AG04449 (cell line): ENCODE measurements at regions not wholly inside any gene's neighbourhood (a gene's known extent, or its start where the extent isn't known, plus 50 kb on each side); places are given as distances from the start of the nearest gene placed in this dataset.
"Not testable (repeated sequence)": the region's sequence is repeated elsewhere in the genome, so short reads cannot be mapped to it uniquely, and the experiment has no call there.

Experiments used
- CTCF ChIA-PET: fragments of 350-600 bp; formaldehyde crosslinking; extraction: SDS; loops from one replicate; lab custom pipeline; 2021; ENCODE audit warnings: antibody characterized with exemption; lab: Yijun Ruan, JAX
- POLR2A ChIA-PET: fragments of 400-600, 350-600 bp; formaldehyde crosslinking; extraction: SDS; loops from one replicate; lab custom pipeline; 2020; ENCODE audit warnings: antibody characterized with exemption, inconsistent platforms; lab: Yijun Ruan, JAX
- DNase-seq: peaks from one replicate; pipeline ENCODE4 v3.0.0-alpha.2; 2010; ENCODE audit warnings: low read depth, low spot score
- H3K4me3 ChIP-seq: 2 replicates; pipeline ENCODE4 v1.5.1; 2011; ENCODE audit warnings: low read depth, mild to moderate bottlenecking, control low read depth, low read length
- TF ChIP-seq, protein P1 (sequence below): IDR thresholded peaks from one replicate; pipeline ENCODE4 v1.5.1; 2011; ENCODE audit warnings: mild to moderate bottlenecking, moderate library complexity, low read length, control low read depth, inconsistent platforms; ENCODE audit not compliant: insufficient read depth; ENCODE audit errors: missing control alignments

DNA sequence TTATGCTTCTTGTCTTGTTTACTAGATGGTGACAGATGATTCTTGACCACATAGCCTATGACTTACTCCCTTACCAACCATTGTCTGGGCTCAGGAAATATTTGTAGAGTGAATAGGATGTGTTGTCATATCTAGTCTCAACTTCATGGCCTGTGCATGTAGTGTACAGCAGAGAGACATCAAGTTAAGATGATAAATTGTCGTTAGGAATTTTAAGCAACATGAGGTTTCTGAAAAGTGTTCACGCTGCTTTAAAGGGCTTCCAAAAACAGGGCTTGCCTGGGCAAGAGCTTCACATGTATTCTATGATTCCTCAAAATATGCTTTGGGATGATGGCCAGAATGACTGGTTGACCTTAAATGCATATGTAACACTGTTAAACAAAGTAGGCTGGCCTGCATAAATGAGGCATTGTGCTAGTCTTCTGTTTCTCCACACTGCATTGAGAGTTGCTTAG is 424.0 kb downstream of the RND3 start:
- ChIA-PET CTCF (no interaction called here), POLR2A (no interaction called here)
- H3K4me3 ChIP-seq: no peak overlapping the region
- peak; percentile 14 for DNase-seq
- TF ChIP-seq, protein P1, sequence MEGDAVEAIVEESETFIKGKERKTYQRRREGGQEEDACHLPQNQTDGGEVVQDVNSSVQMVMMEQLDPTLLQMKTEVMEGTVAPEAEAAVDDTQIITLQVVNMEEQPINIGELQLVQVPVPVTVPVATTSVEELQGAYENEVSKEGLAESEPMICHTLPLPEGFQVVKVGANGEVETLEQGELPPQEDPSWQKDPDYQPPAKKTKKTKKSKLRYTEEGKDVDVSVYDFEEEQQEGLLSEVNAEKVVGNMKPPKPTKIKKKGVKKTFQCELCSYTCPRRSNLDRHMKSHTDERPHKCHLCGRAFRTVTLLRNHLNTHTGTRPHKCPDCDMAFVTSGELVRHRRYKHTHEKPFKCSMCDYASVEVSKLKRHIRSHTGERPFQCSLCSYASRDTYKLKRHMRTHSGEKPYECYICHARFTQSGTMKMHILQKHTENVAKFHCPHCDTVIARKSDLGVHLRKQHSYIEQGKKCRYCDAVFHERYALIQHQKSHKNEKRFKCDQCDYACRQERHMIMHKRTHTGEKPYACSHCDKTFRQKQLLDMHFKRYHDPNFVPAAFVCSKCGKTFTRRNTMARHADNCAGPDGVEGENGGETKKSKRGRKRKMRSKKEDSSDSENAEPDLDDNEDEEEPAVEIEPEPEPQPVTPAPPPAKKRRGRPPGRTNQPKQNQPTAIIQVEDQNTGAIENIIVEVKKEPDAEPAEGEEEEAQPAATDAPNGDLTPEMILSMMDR: no peak

GRCh38 chr2:150062416-150062815 is 425.1 kb downstream of the RND3 start:
- no peak overlapping the region for H3K4me3 ChIP-seq
- TF ChIP-seq, protein P1: no peak
- ChIA-PET POLR2A (no interaction called here), CTCF (no interaction called here)
- DNase-seq: no peak

DNA sequence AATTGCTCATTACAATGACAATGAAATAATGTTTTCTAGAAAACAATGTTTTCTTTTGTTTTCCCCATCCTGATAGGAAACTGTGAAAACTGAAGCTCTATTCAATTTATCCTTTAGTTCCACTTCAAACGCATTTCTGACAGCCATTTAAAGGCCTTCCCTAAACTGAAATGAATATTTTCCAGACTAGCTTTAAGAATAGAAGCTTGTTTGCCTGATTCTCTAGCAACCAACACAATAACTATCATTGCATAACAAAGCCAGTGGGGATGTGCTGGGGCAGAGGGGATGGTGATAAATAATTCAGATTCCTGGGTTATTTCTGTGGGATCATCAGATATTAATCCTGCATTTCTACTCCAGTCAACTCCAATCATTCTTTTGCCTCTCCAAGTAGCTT is 427.1 kb downstream of the RND3 start:
- DNase-seq: no peak
- POLR2A ChIA-PET: no interaction called here

DNA sequence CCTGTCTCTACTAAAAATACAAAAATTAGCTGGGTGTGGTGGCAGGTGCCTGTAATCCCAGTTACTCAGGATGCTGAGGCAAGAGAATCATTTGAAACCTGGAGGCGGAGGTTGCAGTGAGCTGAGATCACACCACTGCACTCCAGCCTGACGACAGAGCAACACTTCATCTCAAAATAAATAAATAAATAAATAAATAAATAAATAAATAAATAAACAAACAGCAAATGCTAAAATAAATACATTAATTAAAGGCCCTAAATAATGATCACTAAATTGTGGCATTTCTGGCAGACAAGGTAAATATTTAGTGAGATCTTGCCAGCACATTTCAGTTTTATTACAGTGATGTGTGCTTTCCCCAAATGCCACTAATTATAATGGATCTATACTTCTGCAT is 427.8 kb downstream of the RND3 start:
- H3K4me3 ChIP-seq, DNase-seq, CTCF ChIA-PET, POLR2A ChIA-PET: not testable (repeated sequence)

More for the DNA sequence above, 427.1 kb downstream of the RND3 start:
- H3K4me3 ChIP-seq: no peak overlapping the region
- TF ChIP-seq, protein P1: no peak
- CTCF ChIA-PET: no interaction called here

DNA sequence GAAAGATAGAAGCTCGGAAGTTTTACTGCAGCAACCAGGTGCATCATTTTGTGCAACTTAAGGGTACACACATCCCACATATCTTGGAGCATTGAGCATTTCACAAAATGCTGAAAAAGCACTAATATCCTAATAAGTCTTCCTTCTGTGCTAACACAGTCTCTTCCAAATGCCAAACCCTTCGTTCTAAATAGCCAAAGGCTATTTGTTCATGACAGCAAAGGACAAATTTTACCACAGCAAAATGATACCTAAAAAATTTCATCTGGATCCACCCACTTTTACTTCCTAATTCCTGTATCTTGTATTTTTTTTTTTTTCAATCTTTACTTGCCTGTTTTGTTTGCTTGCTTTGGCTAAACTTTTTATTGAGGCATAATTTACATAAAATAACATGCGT is 435.0 kb downstream of the RND3 start:
- no peak for DNase-seq
- CTCF ChIA-PET: no interaction called here
- no peak overlapping the region for H3K4me3 ChIP-seq
- POLR2A ChIA-PET: no interaction called here
- TF ChIP-seq, protein P1: no peak

- ChIA-PET POLR2A (no interaction called here), CTCF (no interaction called here)
- TF ChIP-seq, protein P1: no peak
- H3K4me3 ChIP-seq: no peak overlapping the region
- DNase-seq: no peak
Measured at GRCh38 chr2:150051004-150051403, 436.5 kb downstream of the RND3 start.

GRCh38 chr2:150050036-150050435 is 437.4 kb downstream of the RND3 start:
- TF ChIP-seq, protein P1: no peak

More at GRCh38 chr2:150050036-150050435, 437.4 kb downstream of the RND3 start:
- CTCF ChIA-PET: no interaction called here
- POLR2A ChIA-PET: no interaction called here
- no peak for DNase-seq
- no peak overlapping the region for H3K4me3 ChIP-seq
